SJCRH30 (cell line): ENCODE measurements at regions not wholly inside any gene's neighbourhood (a gene's known extent, or its start where the extent isn't known, plus 50 kb on each side); places are given as distances from the start of the nearest gene placed in this dataset.

ENCODE experiments used
- DNase-seq, 2 experiments: peaks; one replicate each; pipeline ENCODE4 v3.0.0-alpha.2; 2015 to 2020
- H3K27ac ChIP-seq: fragments of 250-450 bp; sonication (Bioruptor Pico); 2 replicates; pipeline ENCODE4 v1.5.1; 2020; ENCODE audit warnings: mild to moderate bottlenecking, moderate library complexity
- H3K27me3 ChIP-seq: fragments of 250-450 bp; sonication (Bioruptor Pico); 2 replicates; pipeline ENCODE4 v1.5.1; 2020; ENCODE audit warnings: mild to moderate bottlenecking, moderate library complexity
- H3K36me3 ChIP-seq: fragments of 250-450 bp; sonication (Bioruptor Pico); 2 replicates; pipeline ENCODE4 v1.5.1; 2020; ENCODE audit warnings: mild to moderate bottlenecking, moderate library complexity
- H3K4me1 ChIP-seq: fragments of 250-450 bp; sonication (Bioruptor Pico); 2 replicates; pipeline ENCODE4 v1.5.1; 2020; ENCODE audit warnings: mild to moderate bottlenecking, moderate library complexity
- H3K4me3 ChIP-seq: fragments of 250-450 bp; sonication (Bioruptor Pico); 2 replicates; pipeline ENCODE4 v1.5.1; 2020; ENCODE audit warnings: mild to moderate bottlenecking, moderate library complexity
- H3K9me3 ChIP-seq: fragments of 250-450 bp; sonication (Bioruptor Pico); replicated peaks from 2 replicates; pipeline ENCODE4 v1.5.1; 2020; ENCODE audit warnings: mild to moderate bottlenecking, moderate library complexity

GRCh38 chr1:59105548-59106507 is 191.1 kb upstream of the FGGY start:
- Histone ChIP-seq H3K27ac (no peak overlapping the region), H3K9me3 (peaks cover 3% of the 10 kb centered on the region; the same call in 1 of the 2 replicates), H3K36me3 (no peaks in the 10 kb centered on the region), H3K27me3 (no peaks in the 10 kb centered on the region), H3K4me3 (no peak overlapping the region), H3K4me1 (peaks cover 18% of the 10 kb centered on the region)
- DNase-seq = no peak

- H3K27me3 ChIP-seq = no peaks in the 10 kb centered on the region
- DNase-seq = no peak
Measured at GRCh38 chr1:59107516-59107915, 189.4 kb upstream of the FGGY start.

GRCh38 chr1:59107916-59108315 is 189.0 kb upstream of the FGGY start:
- Histone ChIP-seq H3K4me3 (no peak overlapping the region), H3K27me3 (no peaks in the 10 kb centered on the region), H3K9me3 (no peaks in the 10 kb centered on the region; the same call in 1 of the 2 replicates), H3K36me3 (no peaks in the 10 kb centered on the region), H3K27ac (no peak overlapping the region), H3K4me1 (peaks cover 21% of the 10 kb centered on the region)
- DNase-seq = no peak

More at GRCh38 chr1:59107516-59107915, 189.4 kb upstream of the FGGY start:
- H3K4me3 ChIP-seq = no peak overlapping the region
- H3K36me3 ChIP-seq = no peaks in the 10 kb centered on the region
- H3K27ac ChIP-seq = no peak overlapping the region
- H3K4me1 ChIP-seq = peaks cover 18% of the 10 kb centered on the region
- H3K9me3 ChIP-seq = no peaks in the 10 kb centered on the region; the same call in 1 of the 2 replicates

DNA sequence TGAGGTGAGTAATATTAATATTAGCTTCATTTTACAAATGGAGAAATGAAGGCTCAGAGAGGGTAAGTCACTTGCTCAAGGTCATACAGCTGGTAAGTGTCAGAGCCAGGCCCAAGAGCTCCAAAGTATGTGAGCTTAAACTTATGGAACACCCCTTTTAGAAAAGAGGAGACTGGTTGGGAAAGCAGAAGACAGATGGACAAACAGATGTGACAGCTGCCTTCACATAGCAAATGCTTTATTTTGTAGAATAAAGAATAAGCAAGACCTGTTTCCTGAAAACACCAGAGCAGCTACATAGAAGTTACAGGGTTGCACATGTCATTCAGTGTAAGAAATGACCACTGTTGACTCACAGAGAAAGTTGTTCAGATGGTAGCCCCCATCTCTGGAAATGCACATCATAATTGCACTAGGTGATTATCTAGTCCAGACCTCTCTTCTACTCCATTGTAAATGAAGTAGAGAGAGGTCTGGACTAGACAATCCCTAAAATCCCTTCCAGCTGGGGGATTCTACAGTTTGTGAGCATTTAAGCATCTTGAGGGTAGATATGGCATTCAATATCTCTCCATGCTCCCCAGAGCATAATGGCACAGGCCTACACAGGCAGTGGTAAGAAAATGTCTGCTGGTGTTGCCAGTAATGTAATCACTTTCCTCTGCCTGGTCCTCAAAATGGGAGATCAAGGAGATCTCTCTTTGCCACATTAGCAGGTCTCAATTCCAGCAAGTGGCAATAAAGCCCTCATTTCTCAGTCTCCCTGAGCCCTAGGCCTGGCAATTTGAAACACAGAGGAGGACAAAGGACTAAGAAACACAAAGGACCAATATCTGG is 188.2 kb upstream of the FGGY start:
- H3K9me3 ChIP-seq = no peaks in the 10 kb centered on the region
- no peak overlapping the region for H3K4me3 ChIP-seq
- DNase-seq = peak in 1 of 2 experiments; percentile 25
- no peak overlapping the region for H3K27ac ChIP-seq
- H3K36me3 ChIP-seq = no peaks in the 10 kb centered on the region
- H3K4me1 ChIP-seq = peaks cover 29% of the 10 kb centered on the region
- no peaks in the 10 kb centered on the region for H3K27me3 ChIP-seq

- DNase-seq = no peak
- H3K36me3 ChIP-seq = no peaks in the 10 kb centered on the region
- H3K4me1 ChIP-seq = peaks cover 31% of the 10 kb centered on the region
- H3K9me3 ChIP-seq = no peaks in the 10 kb centered on the region
- no peak overlapping the region for H3K4me3 ChIP-seq
- no peak overlapping the region for H3K27ac ChIP-seq
- no peaks in the 10 kb centered on the region for H3K27me3 ChIP-seq
Measured at GRCh38 chr1:59110271-59110670, 186.6 kb upstream of the FGGY start.

- Histone ChIP-seq H3K9me3 (no peaks in the 10 kb centered on the region), H3K27me3 (no peaks in the 10 kb centered on the region), H3K4me3 (no peak overlapping the region), H3K36me3 (no peaks in the 10 kb centered on the region), H3K27ac (peak overlapping the region; percentile 1; the same call in 1 of the 2 replicates), H3K4me1 (peaks cover 27% of the 10 kb centered on the region)
- DNase-seq = peak in 1 of 2 experiments; percentile 21
Measured at GRCh38 chr1:59113876-59114457, 182.9 kb upstream of the FGGY start.

DNA sequence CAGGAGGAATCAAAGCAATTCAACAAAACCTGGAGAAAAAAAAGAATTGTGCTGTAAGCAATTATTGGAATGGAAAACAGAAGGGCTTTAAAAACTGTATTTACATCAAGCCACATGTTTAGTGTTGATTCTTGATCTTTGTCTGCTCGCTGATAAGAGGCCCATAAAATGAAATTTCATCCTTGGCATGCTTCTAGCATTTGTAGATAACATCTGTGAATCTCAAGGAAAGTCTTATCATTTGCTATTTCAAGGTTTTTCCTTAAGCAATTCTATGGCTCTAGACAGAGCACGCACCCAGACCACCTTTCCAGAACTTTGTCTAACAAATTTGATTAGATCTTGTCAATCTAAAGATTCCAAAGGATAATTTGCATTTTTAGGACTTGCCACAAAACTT is 181.0 kb upstream of the FGGY start:
- no peaks in the 10 kb centered on the region for H3K9me3 ChIP-seq
- no peaks in the 10 kb centered on the region for H3K27me3 ChIP-seq
- H3K27ac ChIP-seq = no peak overlapping the region
- DNase-seq = no peak
- H3K4me3 ChIP-seq = no peak overlapping the region
- H3K36me3 ChIP-seq = no peaks in the 10 kb centered on the region
- peaks cover 27% of the 10 kb centered on the region for H3K4me1 ChIP-seq

DNA sequence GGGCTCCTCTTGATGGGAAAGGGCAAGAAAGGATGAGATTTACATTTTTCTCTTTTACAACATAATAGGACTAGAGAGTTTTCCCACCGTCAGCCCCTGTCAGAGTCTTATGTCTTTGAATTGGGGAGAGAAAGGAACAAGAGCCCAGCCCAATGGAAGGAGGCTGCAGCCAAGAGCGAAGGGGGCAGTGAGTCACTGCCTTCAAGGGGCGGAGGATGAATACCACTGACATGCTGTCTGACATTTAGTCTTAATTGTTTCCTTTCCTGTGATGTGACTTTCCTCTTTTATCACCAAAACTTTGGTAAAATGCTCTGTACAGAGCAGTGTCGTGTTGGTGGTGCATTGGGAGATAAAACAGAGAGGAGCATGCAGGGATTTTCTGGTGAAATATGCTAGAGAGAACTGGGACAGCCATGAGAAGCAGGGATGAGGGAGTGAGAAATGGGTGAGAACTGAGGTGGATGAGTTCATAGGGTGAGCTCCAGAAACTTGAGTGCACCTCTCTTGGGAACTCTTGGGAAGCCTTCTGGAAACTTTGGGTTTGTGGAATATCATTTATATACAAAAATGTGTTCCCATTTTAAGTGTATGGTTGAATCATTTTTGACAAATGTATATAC is 179.9 kb upstream of the FGGY start:
- no peak overlapping the region for H3K4me3 ChIP-seq
- H3K27ac ChIP-seq = no peak overlapping the region
- no peaks in the 10 kb centered on the region for H3K9me3 ChIP-seq
- no peaks in the 10 kb centered on the region for H3K36me3 ChIP-seq
- DNase-seq = no peak
- H3K4me1 ChIP-seq = peaks cover 27% of the 10 kb centered on the region
- H3K27me3 ChIP-seq = no peaks in the 10 kb centered on the region

DNA sequence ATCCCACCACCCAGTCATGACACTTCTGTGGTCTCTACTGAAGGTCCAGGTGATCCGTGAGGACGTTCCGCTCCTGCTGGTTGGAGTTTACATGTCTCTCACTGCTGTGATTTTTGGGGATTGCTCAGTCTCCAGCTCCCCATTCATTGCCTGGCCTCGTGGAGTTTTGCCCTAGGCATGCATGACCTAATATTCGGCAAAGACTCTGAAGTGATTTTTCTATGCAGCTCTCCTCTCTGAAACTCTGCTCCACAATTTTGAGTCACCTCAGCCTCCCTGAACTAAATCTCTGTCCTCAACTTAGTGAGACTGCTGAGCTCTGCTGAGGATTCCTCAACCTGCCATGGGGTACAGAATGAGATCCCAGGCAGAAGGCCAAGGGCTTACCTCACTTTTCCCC is 174.4 kb upstream of the FGGY start:
- Histone ChIP-seq H3K27me3 (no peaks in the 10 kb centered on the region), H3K9me3 (no peaks in the 10 kb centered on the region), H3K27ac (no peak overlapping the region), H3K36me3 (no peaks in the 10 kb centered on the region), H3K4me1 (peaks cover 8% of the 10 kb centered on the region), H3K4me3 (no peak overlapping the region)
- DNase-seq = no peak

GRCh38 chr1:59123081-59123681 is 173.7 kb upstream of the FGGY start:
- Histone ChIP-seq H3K4me1 (peaks cover 14% of the 10 kb centered on the region), H3K4me3 (no peak overlapping the region), H3K9me3 (no peaks in the 10 kb centered on the region), H3K27me3 (no peaks in the 10 kb centered on the region), H3K36me3 (no peaks in the 10 kb centered on the region), H3K27ac (no peak overlapping the region)
- DNase-seq = no peak

DNA sequence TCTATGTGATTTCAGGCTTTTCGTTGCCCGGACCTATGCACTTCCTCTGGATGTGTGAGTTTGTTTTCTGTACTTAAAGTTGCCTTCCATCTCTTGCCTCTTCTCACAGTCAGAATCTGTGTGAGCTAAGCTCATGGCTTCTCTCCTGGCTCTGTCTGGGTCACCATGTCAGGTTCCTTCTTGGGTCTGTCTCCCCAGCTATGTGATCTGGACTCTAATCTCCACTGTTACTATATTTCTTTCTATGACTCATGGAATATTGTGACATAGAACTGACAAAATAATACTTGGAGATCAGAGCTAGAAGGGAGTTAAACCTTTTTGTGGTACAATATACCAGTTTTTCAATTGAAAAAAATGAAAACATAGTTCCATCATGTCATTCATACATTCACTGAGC is 172.7 kb upstream of the FGGY start:
- Histone ChIP-seq H3K27ac (no peak overlapping the region), H3K4me1 (peaks cover 24% of the 10 kb centered on the region), H3K9me3 (no peaks in the 10 kb centered on the region), H3K27me3 (no peaks in the 10 kb centered on the region), H3K36me3 (no peaks in the 10 kb centered on the region), H3K4me3 (no peak overlapping the region)
- no peak for DNase-seq

DNA sequence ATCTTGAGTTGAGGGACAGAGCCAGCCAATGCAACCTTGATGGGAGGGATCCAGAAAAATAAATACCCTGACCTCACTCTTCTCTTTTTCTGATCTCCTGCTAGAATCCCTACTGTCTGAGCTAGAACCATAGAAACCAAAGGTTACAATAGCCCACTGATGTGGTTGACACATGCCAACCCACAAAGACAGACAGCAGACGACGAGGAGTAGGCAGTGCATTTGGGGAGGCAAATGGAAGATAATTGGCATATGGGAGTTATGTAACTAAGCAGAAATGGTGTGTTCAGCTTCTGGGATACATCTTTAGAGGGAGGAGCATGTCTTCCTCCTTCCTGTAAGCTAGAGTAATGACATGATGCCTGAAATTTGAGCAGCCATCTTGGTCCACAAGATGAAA is 171.7 kb upstream of the FGGY start:
- Histone ChIP-seq H3K27me3 (no peaks in the 10 kb centered on the region), H3K4me1 (peaks cover 32% of the 10 kb centered on the region), H3K4me3 (no peak overlapping the region), H3K9me3 (no peaks in the 10 kb centered on the region), H3K36me3 (no peaks in the 10 kb centered on the region), H3K27ac (no peak overlapping the region)
- DNase-seq = no peak

DNA sequence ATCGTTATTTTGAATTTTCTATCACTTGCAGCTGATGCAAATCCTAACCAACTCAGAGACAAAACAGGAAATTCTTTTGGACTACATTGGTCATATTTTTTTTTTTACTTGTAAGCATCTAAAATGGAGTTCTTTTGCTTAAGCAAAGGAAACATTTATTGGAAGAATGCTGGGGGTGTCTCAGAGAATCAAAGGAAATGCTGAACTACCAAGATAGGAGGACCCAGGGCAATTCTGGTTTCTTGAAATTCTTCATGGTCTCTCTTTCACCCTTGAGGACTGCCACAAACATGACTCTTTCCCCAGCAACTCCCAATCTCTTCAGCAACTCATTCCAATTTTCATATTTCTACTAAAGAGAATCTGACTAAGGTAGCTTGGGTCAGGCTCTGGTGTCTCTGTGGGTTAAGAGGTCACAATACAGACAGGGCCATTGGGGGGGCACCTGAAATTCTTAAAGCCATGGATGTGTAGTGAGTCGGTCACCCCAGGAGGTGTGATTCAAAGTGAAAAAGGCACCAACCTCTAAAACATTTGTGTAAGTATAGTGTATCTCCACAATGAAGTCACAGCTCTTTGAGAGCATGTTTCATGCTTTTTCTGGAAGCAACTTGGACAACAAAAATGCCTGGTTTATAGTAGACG is 171.1 kb upstream of the FGGY start:
- Histone ChIP-seq H3K27ac (no peak overlapping the region), H3K36me3 (no peaks in the 10 kb centered on the region), H3K4me1 (peaks cover 32% of the 10 kb centered on the region), H3K27me3 (no peaks in the 10 kb centered on the region), H3K4me3 (no peak overlapping the region), H3K9me3 (no peaks in the 10 kb centered on the region)
- DNase-seq = no peak

- Histone ChIP-seq H3K36me3 (no peaks in the 10 kb centered on the region), H3K4me1 (peaks cover 32% of the 10 kb centered on the region), H3K9me3 (no peaks in the 10 kb centered on the region), H3K27me3 (no peaks in the 10 kb centered on the region), H3K27ac (no peak overlapping the region), H3K4me3 (no peak overlapping the region)
- DNase-seq = no peak
Measured at GRCh38 chr1:59126366-59126765, 170.5 kb upstream of the FGGY start.
